ENCODE measurements at regions not wholly inside any gene's neighbourhood (a gene's known extent, or its start where the extent isn't known, plus 50 kb on each side); places are given as distances from the start of the nearest gene placed in this dataset.
"Not testable (repeated sequence)": the region's sequence is repeated elsewhere in the genome, so short reads cannot be mapped to it uniquely, and the experiment has no call there.

DNA sequence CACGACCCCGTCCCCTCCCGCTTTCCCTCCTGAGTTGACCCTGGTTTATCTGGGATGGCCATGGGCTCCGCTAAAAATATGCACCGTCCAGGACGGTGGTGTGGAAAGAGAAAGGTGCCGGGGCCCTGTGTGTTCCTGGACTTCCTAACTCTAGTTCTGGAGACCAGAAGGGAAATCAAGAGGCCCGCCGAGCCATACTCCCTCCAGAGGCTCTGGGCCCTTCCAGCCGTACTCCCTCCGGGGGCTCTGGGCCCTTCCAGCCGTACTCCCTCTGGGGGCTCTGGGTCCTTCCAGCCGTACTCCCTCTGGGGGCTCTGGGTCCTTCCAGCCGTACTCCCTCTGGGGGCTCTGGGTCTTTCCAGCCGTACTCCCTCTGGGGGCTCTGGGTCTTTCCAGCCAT, 168.5 kb downstream of the LAT start:
- not testable (repeated sequence) for TF ChIP-seq ZNF589 (CRISPR knock-in tag; IDR thresholded peaks at IDR 0.05; ENCODE audit: low read depth); STAG1 (CRISPR knock-in tag; IDR thresholded peaks at IDR 0.05; ENCODE audit: borderline replicate concordance); SP2 (IDR thresholded peaks at IDR 0.05; ENCODE audit: extremely low read depth, low read depth, low read length, poor library complexity, severe bottlenecking); CHD7 (IDR thresholded peaks at IDR 0.05; ENCODE audit: low read depth, low read length); CREB1 (IDR thresholded peaks at IDR 0.05); CREB1 (CRISPR knock-in tag; IDR thresholded peaks at IDR 0.05); MED1 (CRISPR knock-in tag; IDR thresholded peaks at IDR 0.05; ENCODE audit: borderline replicate concordance); RFX1 (IDR thresholded peaks at IDR 0.05)
- TF ChIP-seq, protein P1, sequence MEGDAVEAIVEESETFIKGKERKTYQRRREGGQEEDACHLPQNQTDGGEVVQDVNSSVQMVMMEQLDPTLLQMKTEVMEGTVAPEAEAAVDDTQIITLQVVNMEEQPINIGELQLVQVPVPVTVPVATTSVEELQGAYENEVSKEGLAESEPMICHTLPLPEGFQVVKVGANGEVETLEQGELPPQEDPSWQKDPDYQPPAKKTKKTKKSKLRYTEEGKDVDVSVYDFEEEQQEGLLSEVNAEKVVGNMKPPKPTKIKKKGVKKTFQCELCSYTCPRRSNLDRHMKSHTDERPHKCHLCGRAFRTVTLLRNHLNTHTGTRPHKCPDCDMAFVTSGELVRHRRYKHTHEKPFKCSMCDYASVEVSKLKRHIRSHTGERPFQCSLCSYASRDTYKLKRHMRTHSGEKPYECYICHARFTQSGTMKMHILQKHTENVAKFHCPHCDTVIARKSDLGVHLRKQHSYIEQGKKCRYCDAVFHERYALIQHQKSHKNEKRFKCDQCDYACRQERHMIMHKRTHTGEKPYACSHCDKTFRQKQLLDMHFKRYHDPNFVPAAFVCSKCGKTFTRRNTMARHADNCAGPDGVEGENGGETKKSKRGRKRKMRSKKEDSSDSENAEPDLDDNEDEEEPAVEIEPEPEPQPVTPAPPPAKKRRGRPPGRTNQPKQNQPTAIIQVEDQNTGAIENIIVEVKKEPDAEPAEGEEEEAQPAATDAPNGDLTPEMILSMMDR (IDR thresholded peaks at IDR 0.05 in 2 of 3, conservative IDR thresholded peaks at IDR 0.05 in 1 of 3; ENCODE audit: insufficient read depth in 2 of 3, low read depth in 1 of 3, low read length in 3 of 3) = not testable (repeated sequence)
- TF ChIP-seq, protein P2, sequence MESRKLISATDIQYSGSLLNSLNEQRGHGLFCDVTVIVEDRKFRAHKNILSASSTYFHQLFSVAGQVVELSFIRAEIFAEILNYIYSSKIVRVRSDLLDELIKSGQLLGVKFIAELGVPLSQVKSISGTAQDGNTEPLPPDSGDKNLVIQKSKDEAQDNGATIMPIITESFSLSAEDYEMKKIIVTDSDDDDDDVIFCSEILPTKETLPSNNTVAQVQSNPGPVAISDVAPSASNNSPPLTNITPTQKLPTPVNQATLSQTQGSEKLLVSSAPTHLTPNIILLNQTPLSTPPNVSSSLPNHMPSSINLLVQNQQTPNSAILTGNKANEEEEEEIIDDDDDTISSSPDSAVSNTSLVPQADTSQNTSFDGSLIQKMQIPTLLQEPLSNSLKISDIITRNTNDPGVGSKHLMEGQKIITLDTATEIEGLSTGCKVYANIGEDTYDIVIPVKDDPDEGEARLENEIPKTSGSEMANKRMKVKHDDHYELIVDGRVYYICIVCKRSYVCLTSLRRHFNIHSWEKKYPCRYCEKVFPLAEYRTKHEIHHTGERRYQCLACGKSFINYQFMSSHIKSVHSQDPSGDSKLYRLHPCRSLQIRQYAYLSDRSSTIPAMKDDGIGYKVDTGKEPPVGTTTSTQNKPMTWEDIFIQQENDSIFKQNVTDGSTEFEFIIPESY (CRISPR knock-in tag; IDR thresholded peaks at IDR 0.05) = not testable (repeated sequence)

All from K562 (cell line).